AG10803 (cell line): ENCODE measurements at regions not wholly inside any gene's neighbourhood (a gene's known extent, or its start where the extent isn't known, plus 50 kb on each side); places are given as distances from the start of the nearest gene placed in this dataset.

Experiments
- DNase-seq: peaks from one replicate; pipeline ENCODE4 v3.0.0; 2010; ENCODE audit warnings: low read depth
- H3K4me3 ChIP-seq: 2 replicates; pipeline ENCODE4 v1.5.1; 2011; ENCODE audit warnings: mild to moderate bottlenecking, low read length, control low read depth
- TF ChIP-seq, protein P1 (sequence below): conservative IDR thresholded peaks from 2 replicates; pipeline ENCODE4 v1.5.1; 2011; ENCODE audit warnings: mild to moderate bottlenecking, low read length, control low read depth, inconsistent platforms

- no peak for DNase-seq
- TF ChIP-seq, protein P1, sequence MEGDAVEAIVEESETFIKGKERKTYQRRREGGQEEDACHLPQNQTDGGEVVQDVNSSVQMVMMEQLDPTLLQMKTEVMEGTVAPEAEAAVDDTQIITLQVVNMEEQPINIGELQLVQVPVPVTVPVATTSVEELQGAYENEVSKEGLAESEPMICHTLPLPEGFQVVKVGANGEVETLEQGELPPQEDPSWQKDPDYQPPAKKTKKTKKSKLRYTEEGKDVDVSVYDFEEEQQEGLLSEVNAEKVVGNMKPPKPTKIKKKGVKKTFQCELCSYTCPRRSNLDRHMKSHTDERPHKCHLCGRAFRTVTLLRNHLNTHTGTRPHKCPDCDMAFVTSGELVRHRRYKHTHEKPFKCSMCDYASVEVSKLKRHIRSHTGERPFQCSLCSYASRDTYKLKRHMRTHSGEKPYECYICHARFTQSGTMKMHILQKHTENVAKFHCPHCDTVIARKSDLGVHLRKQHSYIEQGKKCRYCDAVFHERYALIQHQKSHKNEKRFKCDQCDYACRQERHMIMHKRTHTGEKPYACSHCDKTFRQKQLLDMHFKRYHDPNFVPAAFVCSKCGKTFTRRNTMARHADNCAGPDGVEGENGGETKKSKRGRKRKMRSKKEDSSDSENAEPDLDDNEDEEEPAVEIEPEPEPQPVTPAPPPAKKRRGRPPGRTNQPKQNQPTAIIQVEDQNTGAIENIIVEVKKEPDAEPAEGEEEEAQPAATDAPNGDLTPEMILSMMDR = no peak
- H3K4me3 ChIP-seq = no peak overlapping the region
Measured at GRCh38 chr14:98368916-98369315, 903.1 kb downstream of the BCL11B start.

DNA sequence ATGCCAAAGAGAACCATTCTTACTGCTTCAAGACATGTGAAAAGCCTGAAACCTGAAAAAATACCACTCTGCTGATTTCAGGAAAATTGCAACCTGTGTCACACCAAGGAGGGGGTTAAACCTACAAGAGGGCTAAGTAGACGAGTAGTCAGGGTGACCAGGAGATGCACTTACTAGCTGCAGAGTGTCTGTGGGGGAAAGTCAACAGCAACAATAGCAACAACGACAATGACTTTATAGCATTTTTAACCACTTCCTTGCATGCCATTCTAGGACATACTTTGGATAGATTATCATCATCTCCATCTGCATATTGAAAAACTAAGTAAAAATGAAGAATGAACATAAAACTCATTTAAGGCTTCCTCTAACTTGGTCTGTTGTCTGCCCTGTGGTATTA, 902.7 kb downstream of the BCL11B start:
- no peak for DNase-seq
- no peak overlapping the region for H3K4me3 ChIP-seq
- TF ChIP-seq, protein P1 = no peak

GRCh38 chr14:98370352-98370751, 901.6 kb downstream of the BCL11B start:
- DNase-seq = no peak
- no peak overlapping the region for H3K4me3 ChIP-seq
- TF ChIP-seq, protein P1 = no peak

DNA sequence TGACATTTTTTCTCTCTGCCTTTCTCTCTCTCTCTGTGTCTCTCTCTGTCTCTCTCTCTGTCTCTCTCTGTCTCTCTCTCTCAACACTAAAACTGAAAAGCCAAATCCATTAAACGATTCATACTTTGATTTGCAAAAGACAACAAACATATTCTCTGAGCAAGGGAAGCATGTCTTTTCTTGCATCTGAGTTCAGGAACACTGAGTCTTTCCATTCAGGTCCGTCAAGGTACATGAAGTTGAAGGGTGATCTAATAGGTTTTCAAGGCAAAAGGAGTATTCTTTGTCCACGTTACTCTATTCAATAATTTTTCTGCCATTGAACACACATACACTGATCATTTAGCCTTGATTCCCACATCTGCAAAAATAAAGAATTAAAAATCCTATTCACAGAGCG, 900.9 kb downstream of the BCL11B start:
- H3K4me3 ChIP-seq = no peak overlapping the region

GRCh38 chr14:98374136-98374535, 897.9 kb downstream of the BCL11B start:
- H3K4me3 ChIP-seq = no peak overlapping the region
- DNase-seq = no peak
- TF ChIP-seq, protein P1 = no peak

More for the DNA sequence above, 900.9 kb downstream of the BCL11B start:
- DNase-seq = no peak
- TF ChIP-seq, protein P1 = no peak

DNA sequence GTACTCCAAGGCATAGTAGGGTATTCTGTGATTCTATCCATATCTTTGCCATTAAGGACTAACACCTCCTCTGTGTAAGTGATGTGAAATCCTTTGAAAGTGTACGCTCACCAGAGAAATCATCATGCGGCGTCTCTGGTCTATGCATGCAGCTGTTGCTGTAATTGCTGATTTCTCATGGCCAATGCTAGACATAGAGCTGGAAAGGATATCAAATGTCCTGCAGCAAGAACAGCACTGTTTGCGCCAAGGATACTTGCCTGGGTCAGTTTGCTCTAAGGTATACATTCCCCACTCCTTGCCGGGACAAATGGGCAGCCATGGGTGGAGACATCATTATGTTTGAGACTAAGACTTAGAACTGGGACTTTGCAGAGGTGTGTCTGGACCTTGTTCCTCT, 896.4 kb downstream of the BCL11B start:
- TF ChIP-seq, protein P1 = no peak
- H3K4me3 ChIP-seq = no peak overlapping the region
- DNase-seq = no peak

- TF ChIP-seq, protein P1 = no peak
- no peak for DNase-seq
- no peak overlapping the region for H3K4me3 ChIP-seq
Measured at GRCh38 chr14:98379830-98380229, 892.2 kb downstream of the BCL11B start.
